Retina (tissue), 1 donor: ENCODE measurements at regions not wholly inside any gene's neighbourhood (a gene's known extent, or its start where the extent isn't known, plus 50 kb on each side); places are given as distances from the start of the nearest gene placed in this dataset.

Experiments used
- DNase-seq: peaks from one replicate; pipeline ENCODE4 v3.0.0-alpha.2; 2016

GRCh38 chr2:217652761-217653639, 349.8 kb downstream of the TNS1 start:
- DNase-seq: no peak

- DNase-seq: peak; percentile 58
Measured at GRCh38 chr2:217650716-217651360, 352.0 kb downstream of the TNS1 start.

- no peak for DNase-seq
Measured at GRCh38 chr2:217650229-217650628, 352.6 kb downstream of the TNS1 start.

GRCh38 chr2:217647925-217648324, 354.9 kb downstream of the TNS1 start:
- DNase-seq: no peak

GRCh38 chr2:217647226-217647625, 355.6 kb downstream of the TNS1 start:
- DNase-seq: no peak

- no peak for DNase-seq
Measured at GRCh38 chr2:217645896-217646295, 356.9 kb downstream of the TNS1 start.

- DNase-seq: peak; percentile 60
Measured at GRCh38 chr2:217643789-217644301, 358.9 kb downstream of the TNS1 start.

- peak; percentile 74 for DNase-seq
Measured at GRCh38 chr2:217642944-217643343, 359.9 kb downstream of the TNS1 start.

GRCh38 chr2:217641960-217642359, 360.8 kb downstream of the TNS1 start:
- DNase-seq: no peak

GRCh38 chr2:217639481-217639880, 363.3 kb downstream of the TNS1 start:
- no peak for DNase-seq

- no peak for DNase-seq
Measured at GRCh38 chr2:217638533-217638932, 364.3 kb downstream of the TNS1 start.

- DNase-seq: no peak
Measured at GRCh38 chr2:217638031-217638430, 364.8 kb downstream of the TNS1 start.

GRCh38 chr2:217636991-217637561, 365.7 kb downstream of the TNS1 start:
- peak; percentile 90 for DNase-seq

GRCh38 chr2:217636578-217636977, 366.2 kb downstream of the TNS1 start:
- DNase-seq: no peak

GRCh38 chr2:217634871-217635270, 367.9 kb downstream of the TNS1 start:
- no peak for DNase-seq

- DNase-seq: no peak
Measured at GRCh38 chr2:217632043-217632442, 370.8 kb downstream of the TNS1 start.

GRCh38 chr2:217631115-217631514, 371.7 kb downstream of the TNS1 start:
- DNase-seq: peak; percentile 71

GRCh38 chr2:217629347-217629746, 373.4 kb downstream of the TNS1 start:
- DNase-seq: no peak

- no peak for DNase-seq
Measured at GRCh38 chr2:217628061-217628460, 374.7 kb downstream of the TNS1 start.

- DNase-seq: no peak
Measured at GRCh38 chr2:217626926-217627325, 375.9 kb downstream of the TNS1 start.

GRCh38 chr2:217625557-217626169, 377.1 kb downstream of the TNS1 start:
- DNase-seq: no peak

GRCh38 chr2:217623281-217623912, 379.4 kb downstream of the TNS1 start:
- DNase-seq: no peak
